ENCODE measurements at regions not wholly inside any gene's neighbourhood (a gene's known extent, or its start where the extent isn't known, plus 50 kb on each side); places are given as distances from the start of the nearest gene placed in this dataset.
A peak's percentile ranks its signal among the peaks of the same experiment; 100 is the strongest.
"Not testable (repeated sequence)": the region's sequence is repeated elsewhere in the genome, so short reads cannot be mapped to it uniquely, and the experiment has no call there.

GRCh38 chr18:76720683-76721082 lies 101.7 kb upstream of the ZNF236 start:
- no peak for DNase-seq

DNA sequence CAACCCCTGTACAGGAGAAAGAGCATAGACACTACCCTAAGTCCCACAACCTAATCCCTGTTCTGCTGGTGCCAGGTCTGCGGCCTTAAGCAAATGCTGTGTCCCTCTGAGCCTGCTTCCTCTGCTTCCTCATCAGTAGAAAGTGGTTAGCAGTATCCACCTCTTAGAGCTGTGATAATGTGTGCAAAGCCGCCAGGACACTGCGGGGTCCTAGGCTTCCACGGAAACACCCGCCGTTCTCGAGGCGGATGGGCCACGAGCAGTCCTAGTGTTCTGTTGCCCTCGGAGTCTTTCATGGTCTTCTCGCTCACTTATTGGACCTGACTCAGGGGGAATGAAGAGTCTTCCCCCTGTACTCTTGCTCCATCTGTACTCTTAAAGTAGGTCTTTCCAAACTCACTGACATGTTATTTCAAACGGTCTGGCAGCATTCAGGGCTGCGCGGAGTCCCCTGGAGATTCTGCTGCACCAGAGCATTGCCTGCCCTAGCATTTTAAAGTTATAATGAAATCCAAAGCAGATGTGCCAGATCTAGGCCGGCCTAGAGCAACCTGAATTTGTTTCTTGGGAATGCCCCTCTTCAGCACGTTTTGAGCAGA lies 107.2 kb upstream of the ZNF236 start:
- no peak for DNase-seq

- no peak for DNase-seq
These were observed 108.9 kb upstream of the ZNF236 start for GRCh38 chr18:76713432-76713831.

DNA sequence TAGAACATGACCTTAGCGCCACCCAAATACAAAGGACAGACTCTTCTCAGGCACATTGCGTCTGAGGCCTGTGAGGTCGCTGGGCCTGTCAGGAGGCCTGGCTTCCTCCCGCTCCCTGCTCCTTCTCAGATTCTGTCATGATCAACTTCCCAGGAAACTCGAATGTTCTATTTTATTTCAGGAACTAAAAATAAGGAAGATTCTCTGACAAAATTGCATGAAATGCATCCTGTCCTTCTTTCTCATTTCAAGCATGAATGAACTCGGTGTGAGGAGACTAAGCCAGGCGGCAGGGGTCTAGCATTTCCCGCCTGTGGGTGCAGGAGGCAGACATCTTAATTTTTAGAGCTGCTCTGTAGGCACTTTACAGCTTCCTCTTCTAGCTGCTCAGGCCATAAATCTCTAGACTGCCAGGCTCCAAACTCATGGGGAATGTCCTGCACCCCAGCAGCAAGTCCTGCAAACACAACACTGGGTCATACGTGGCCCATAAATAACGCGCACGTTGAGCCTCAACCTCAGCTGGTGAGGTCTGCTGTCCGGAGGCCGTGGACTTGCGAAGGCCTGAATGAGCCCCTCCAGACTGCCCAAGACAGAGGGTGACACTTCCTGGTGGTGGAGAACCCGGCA lies 109.7 kb upstream of the ZNF236 start:
- no peak for DNase-seq

- no peak for DNase-seq
These were observed 111.5 kb upstream of the ZNF236 start for GRCh38 chr18:76710646-76711520.

DNA sequence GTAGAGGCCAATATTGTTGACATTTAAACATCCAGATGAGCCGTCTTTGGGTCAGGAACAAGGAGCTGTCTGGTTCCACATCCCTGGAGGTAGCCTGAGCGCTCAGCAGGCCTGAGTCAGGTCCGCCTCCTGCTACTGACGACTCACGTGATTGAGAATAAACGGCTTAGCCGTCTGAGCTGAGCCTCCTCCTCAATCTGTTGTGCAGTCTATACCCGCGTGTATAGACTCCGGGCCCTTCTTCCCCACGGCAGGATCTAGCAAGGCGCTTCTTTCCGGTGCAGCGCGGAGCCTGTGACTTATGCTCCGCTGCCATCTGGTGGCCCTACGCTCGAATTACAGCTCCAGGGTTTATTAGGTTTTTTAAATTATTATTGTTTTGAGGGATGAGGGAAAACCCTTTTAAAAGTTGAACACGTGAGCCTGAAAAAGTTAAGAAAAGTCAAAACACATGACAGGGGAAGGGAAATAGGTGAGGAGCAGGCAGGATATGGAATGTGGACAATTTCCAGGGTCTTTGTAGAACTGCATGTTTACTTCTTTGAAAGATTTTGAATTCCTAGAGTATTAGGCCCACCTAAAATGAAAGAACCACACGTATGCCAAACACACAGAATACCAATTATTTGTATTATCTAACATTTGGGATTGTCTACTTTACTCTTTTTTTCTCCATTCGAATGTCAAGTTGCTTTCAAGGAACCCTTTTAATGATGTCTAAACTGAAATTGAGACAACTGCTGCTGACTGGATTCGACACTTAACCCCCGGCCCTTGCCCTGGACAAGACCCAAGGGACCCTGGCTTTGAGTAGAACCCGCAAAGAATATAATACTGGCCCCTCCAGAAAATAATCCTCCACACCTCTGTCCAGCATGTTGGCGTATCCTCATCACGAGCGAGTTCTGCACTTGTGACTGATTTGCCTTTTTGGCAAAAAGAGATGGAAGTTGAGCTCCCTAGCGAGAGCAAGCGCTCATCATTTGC lies 112.4 kb upstream of the ZNF236 start:
- peak; percentile 25 for DNase-seq

DNA sequence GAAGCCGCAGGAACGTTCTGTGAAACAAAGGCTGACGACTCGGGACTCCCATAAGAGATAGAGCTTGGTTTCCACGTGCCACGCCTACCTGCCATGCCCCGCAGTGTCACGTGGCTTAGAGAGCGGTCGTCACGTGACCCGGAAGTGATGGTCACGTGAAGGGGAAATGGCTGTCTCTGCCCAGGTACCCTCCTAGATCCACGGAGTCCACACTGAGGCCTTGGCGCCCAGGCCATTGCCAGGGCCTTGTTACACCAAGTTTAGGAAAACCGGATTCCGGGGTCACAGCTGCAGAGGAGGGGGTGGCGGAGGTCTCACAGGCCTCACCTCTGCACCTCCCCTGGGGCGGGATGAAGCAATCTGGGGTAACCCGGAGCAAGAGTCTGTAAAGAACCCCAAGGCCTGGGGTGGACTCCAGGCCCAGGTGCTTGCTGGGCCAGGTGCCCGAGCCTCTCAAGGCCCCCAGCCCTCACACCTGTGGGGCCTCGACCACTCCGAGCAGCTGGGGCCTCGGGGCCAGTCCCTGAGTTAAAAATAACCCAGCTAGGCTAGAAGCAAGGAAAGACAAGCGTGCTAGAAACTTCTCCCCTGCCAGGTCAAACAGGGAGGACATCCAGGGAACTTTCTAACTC lies 113.5 kb upstream of the ZNF236 start:
- no peak for DNase-seq

- DNase-seq, result no peak
These were observed 114.2 kb upstream of the ZNF236 start for GRCh38 chr18:76708071-76708721.

DNA sequence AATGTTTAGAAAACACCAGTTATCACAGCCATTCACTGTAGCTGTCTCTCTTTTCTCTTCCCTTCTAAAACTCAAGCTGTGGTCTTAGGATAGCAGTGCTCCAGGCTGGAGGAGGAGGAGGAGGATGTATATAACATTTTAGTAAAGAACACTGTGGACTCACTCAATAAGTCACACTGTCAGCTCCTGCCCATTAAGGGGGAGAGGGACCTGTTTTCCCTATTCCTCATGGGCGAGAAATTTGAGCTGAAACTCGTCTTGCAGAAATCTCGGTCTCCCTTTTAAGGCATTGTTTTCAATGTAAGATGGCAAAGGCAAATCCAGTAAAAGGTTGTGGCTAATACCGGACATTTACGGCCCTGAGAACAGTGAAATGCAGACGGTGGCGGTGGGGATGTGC lies 114.8 kb upstream of the ZNF236 start:
- DNase-seq, result no peak

DNA sequence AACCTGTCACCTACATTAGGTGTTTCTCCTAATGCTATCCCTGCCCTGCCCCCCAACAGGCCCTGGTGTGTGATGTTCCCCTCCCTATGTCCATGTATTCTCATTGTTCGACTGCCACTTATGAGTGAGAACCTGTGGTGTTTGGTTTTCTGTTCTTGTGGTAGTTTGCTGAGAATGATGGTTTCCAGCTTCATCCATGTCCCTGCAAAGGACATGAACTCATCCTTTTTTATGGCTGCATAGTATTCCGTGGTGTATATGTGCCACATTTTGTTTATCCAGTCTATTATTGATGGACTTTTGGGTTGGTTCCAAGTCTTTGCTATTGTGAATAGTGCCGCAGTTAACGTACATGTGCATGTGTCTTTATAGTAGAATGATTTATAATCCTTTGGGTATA lies 117.8 kb upstream of the ZNF236 start:
- DNase-seq, result not testable (repeated sequence)

GRCh38 chr18:76699923-76700322 lies 122.4 kb upstream of the ZNF236 start:
- DNase-seq, result no peak

DNA sequence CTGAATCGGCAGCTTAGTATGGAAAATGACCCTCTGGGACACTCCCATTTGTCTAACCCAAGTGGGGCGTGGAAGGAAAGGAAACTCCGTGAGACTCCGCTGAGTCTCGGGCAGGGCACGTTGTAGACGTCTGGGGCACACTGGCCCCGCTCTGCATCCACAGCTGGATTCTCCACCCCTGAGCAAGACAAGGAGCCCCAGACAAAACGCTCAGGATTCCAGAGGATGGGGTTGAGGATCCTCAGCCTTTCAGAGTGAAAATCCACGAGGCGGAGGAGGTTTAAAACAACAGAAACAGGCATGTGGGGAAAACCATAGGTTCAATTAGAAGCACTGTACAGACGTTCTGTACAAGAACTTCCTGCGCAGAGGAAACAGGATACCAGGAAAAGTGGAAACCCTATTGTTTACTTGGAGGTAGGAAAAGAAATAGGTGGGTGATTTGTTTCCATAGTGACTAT lies 124.9 kb upstream of the ZNF236 start:
- no peak for DNase-seq

- no peak for DNase-seq
These were observed 130.6 kb upstream of the ZNF236 start for GRCh38 chr18:76691800-76692199.

- DNase-seq, result no peak
These were observed 132.6 kb upstream of the ZNF236 start for GRCh38 chr18:76689646-76690264.

DNA sequence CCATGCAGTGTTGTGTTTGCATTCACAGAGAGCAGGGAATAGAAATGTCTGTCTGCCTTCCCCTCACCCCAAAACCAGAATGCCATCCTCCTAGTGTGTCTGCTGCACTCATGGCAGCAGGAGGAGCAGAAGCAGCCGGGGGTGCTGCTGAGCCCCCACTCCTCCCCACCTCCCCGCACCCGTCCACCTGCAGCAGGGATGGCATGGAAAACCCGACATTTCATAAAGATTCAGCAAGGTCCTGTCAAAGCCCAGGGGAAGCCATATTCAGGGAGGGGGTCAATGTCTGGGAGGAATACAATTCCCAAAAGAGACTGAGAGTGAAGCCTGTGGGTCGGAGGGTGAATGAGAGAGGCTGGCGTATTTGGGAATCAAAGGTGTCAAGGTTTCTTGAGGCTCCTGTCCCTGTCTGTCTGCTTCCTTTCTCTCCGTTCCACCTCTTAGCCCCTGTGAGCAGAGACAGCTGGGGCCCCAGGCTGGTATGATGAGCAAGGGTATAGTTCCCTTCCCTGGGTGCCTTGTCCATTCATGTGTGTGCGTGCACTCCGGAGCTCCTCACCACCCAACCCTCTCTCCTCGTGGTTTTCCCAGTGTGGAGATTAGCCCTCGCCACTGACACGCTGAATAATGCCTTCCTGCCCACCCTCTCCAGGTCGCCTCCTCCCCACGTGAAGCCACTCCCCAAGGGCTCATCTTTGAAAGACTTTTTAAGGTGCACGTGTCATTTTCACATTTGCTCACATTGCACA lies 133.5 kb upstream of the ZNF236 start:
- no peak for DNase-seq

- DNase-seq, result peak; percentile 63
These were observed 134.9 kb upstream of the ZNF236 start for GRCh38 chr18:76687304-76687962.

- peak; percentile 25 for DNase-seq
These were observed 135.6 kb upstream of the ZNF236 start for GRCh38 chr18:76686737-76687231.

DNA sequence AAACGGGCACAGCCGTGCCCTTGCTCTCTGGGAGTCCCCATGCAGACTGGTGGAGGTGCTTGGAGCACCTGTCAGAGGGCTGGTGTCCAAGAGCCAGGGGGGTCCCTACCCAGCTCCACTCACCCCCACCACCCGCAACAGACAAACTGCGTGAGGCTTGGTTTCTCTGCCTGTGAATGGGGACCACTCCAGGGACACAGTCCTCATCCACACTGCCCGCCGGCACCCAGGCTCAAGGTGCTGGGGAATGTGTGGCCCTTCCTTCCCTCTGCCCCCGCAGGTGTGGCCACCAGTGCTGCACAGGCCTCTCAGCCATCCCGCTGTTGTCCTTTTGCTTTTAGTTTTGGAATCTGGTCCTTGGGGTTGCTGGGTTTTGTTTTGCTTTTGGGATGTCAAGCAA lies 136.5 kb upstream of the ZNF236 start:
- no peak for DNase-seq

- DNase-seq, result no peak
These were observed 137.0 kb upstream of the ZNF236 start for GRCh38 chr18:76685402-76685801.

GRCh38 chr18:76684265-76684664 lies 138.1 kb upstream of the ZNF236 start:
- DNase-seq, result no peak
